ENCODE measurements at regions not wholly inside any gene's neighbourhood (a gene's known extent, or its start where the extent isn't known, plus 50 kb on each side); places are given as distances from the start of the nearest gene placed in this dataset.

GRCh38 chr2:198994678-198995077, 463.1 kb downstream of the SATB2 start:
- Histone ChIP-seq H3K9ac (ENCODE audit: insufficient read length) (no peak overlapping the region), H3K4me3 (no peak overlapping the region), H3K36me3 (ENCODE audit: insufficient read depth, low read length) (no peaks in the 10 kb centered on the region), H3K9me3 (ENCODE audit: low read depth, low read length) (no peaks in the 10 kb centered on the region), H3K27ac (no peak overlapping the region)
- no peak for DNase-seq (ENCODE audit: low read depth, low spot score)
- TF ChIP-seq EZH2 (IDR thresholded peaks at IDR 0.05) (no peak), FOXP2 (optimal IDR thresholded peaks at IDR 0.05; ENCODE audit: control extremely low read depth, extremely low read length, insufficient read depth) (no peak), POLR2AphosphoS5 (IDR thresholded peaks at IDR 0.05; ENCODE audit: borderline replicate concordance, low read depth, low read length) (no peak)

- no peak for TF ChIP-seq POLR2AphosphoS5 (IDR thresholded peaks at IDR 0.05; ENCODE audit: borderline replicate concordance, low read depth, low read length)
- TF ChIP-seq FOXP2 (optimal IDR thresholded peaks at IDR 0.05; ENCODE audit: control extremely low read depth, extremely low read length, insufficient read depth): no peak
- TF ChIP-seq EZH2 (IDR thresholded peaks at IDR 0.05): no peak
- H3K27ac ChIP-seq: no peak overlapping the region
- H3K36me3 ChIP-seq (ENCODE audit: insufficient read depth, low read length): no peaks in the 10 kb centered on the region
- no peak for DNase-seq (ENCODE audit: low read depth, low spot score)
- no peak overlapping the region for H3K9ac ChIP-seq (ENCODE audit: insufficient read length)
- no peak overlapping the region for H3K4me3 ChIP-seq
- no peaks in the 10 kb centered on the region for H3K9me3 ChIP-seq (ENCODE audit: low read depth, low read length)
Observed at GRCh38 chr2:198991431-198991830, 466.3 kb downstream of the SATB2 start.

- no peak for TF ChIP-seq EZH2 (IDR thresholded peaks at IDR 0.05)
- TF ChIP-seq POLR2AphosphoS5 (IDR thresholded peaks at IDR 0.05; ENCODE audit: borderline replicate concordance, low read depth, low read length): no peak
- no peak for TF ChIP-seq FOXP2 (optimal IDR thresholded peaks at IDR 0.05; ENCODE audit: control extremely low read depth, extremely low read length, insufficient read depth)
- H3K4me3 ChIP-seq: no peak overlapping the region
- no peaks in the 10 kb centered on the region for H3K9me3 ChIP-seq (ENCODE audit: low read depth, low read length)
- no peaks in the 10 kb centered on the region for H3K36me3 ChIP-seq (ENCODE audit: insufficient read depth, low read length)
- H3K9ac ChIP-seq (ENCODE audit: insufficient read length): no peak overlapping the region
- no peak overlapping the region for H3K27ac ChIP-seq
- DNase-seq (ENCODE audit: low read depth, low spot score): no peak
Observed at GRCh38 chr2:198975779-198976178, 482.0 kb downstream of the SATB2 start.

- H3K9me3 ChIP-seq (ENCODE audit: low read depth, low read length): no peaks in the 10 kb centered on the region
- no peak overlapping the region for H3K9ac ChIP-seq (ENCODE audit: insufficient read length)
- H3K36me3 ChIP-seq (ENCODE audit: insufficient read depth, low read length): no peaks in the 10 kb centered on the region
- H3K27ac ChIP-seq: no peak overlapping the region
- H3K4me3 ChIP-seq: no peak overlapping the region
- TF ChIP-seq FOXP2 (optimal IDR thresholded peaks at IDR 0.05; ENCODE audit: control extremely low read depth, extremely low read length, insufficient read depth): no peak
- no peak for TF ChIP-seq POLR2AphosphoS5 (IDR thresholded peaks at IDR 0.05; ENCODE audit: borderline replicate concordance, low read depth, low read length)
- TF ChIP-seq EZH2 (IDR thresholded peaks at IDR 0.05): no peak
- DNase-seq (ENCODE audit: low read depth, low spot score): no peak
Observed at GRCh38 chr2:198973785-198974184, 484.0 kb downstream of the SATB2 start.

- H3K36me3 ChIP-seq (ENCODE audit: insufficient read depth, low read length): no peaks in the 10 kb centered on the region
- no peak for DNase-seq (ENCODE audit: low read depth, low spot score)
- H3K9me3 ChIP-seq (ENCODE audit: low read depth, low read length): no peaks in the 10 kb centered on the region
- no peak overlapping the region for H3K4me3 ChIP-seq
- TF ChIP-seq EZH2 (IDR thresholded peaks at IDR 0.05): no peak
- no peak for TF ChIP-seq POLR2AphosphoS5 (IDR thresholded peaks at IDR 0.05; ENCODE audit: borderline replicate concordance, low read depth, low read length)
- no peak for TF ChIP-seq FOXP2 (optimal IDR thresholded peaks at IDR 0.05; ENCODE audit: control extremely low read depth, extremely low read length, insufficient read depth)
- no peak overlapping the region for H3K9ac ChIP-seq (ENCODE audit: insufficient read length)
- no peak overlapping the region for H3K27ac ChIP-seq
Observed at GRCh38 chr2:198973181-198973580, 484.6 kb downstream of the SATB2 start.

- TF ChIP-seq FOXP2 (optimal IDR thresholded peaks at IDR 0.05; ENCODE audit: control extremely low read depth, extremely low read length, insufficient read depth) (no peak), EZH2 (IDR thresholded peaks at IDR 0.05) (no peak), POLR2AphosphoS5 (IDR thresholded peaks at IDR 0.05; ENCODE audit: borderline replicate concordance, low read depth, low read length) (no peak)
- no peaks in the 10 kb centered on the region for H3K9me3 ChIP-seq (ENCODE audit: low read depth, low read length)
- no peak overlapping the region for H3K9ac ChIP-seq (ENCODE audit: insufficient read length)
- no peak overlapping the region for H3K4me3 ChIP-seq
- H3K27ac ChIP-seq: no peak overlapping the region
- no peaks in the 10 kb centered on the region for H3K36me3 ChIP-seq (ENCODE audit: insufficient read depth, low read length)
- DNase-seq (ENCODE audit: low read depth, low spot score): no peak
Observed at GRCh38 chr2:198968545-198968944, 489.2 kb downstream of the SATB2 start.

- no peak overlapping the region for H3K9ac ChIP-seq (ENCODE audit: insufficient read length)
- DNase-seq (ENCODE audit: low read depth, low spot score): no peak
Observed at GRCh38 chr2:198966269-198966668, 491.5 kb downstream of the SATB2 start.

GRCh38 chr2:198961547-198961946, 496.2 kb downstream of the SATB2 start:
- no peak overlapping the region for H3K9ac ChIP-seq (ENCODE audit: insufficient read length)
- no peaks in the 10 kb centered on the region for H3K9me3 ChIP-seq (ENCODE audit: low read depth, low read length)
- no peak for TF ChIP-seq FOXP2 (optimal IDR thresholded peaks at IDR 0.05; ENCODE audit: control extremely low read depth, extremely low read length, insufficient read depth)
- no peak for TF ChIP-seq EZH2 (IDR thresholded peaks at IDR 0.05)
- no peak for TF ChIP-seq POLR2AphosphoS5 (IDR thresholded peaks at IDR 0.05; ENCODE audit: borderline replicate concordance, low read depth, low read length)
- H3K4me3 ChIP-seq: no peak overlapping the region
- no peaks in the 10 kb centered on the region for H3K36me3 ChIP-seq (ENCODE audit: insufficient read depth, low read length)
- DNase-seq (ENCODE audit: low read depth, low spot score): no peak
- no peak overlapping the region for H3K27ac ChIP-seq

More at GRCh38 chr2:198966269-198966668, 491.5 kb downstream of the SATB2 start:
- H3K4me3 ChIP-seq: no peak overlapping the region
- TF ChIP-seq POLR2AphosphoS5 (IDR thresholded peaks at IDR 0.05; ENCODE audit: borderline replicate concordance, low read depth, low read length) (no peak), FOXP2 (optimal IDR thresholded peaks at IDR 0.05; ENCODE audit: control extremely low read depth, extremely low read length, insufficient read depth) (no peak), EZH2 (IDR thresholded peaks at IDR 0.05) (no peak)
- no peak overlapping the region for H3K27ac ChIP-seq
- H3K9me3 ChIP-seq (ENCODE audit: low read depth, low read length): no peaks in the 10 kb centered on the region
- H3K36me3 ChIP-seq (ENCODE audit: insufficient read depth, low read length): no peaks in the 10 kb centered on the region

GRCh38 chr2:198957181-198957580, 500.6 kb downstream of the SATB2 start:
- H3K36me3 ChIP-seq (ENCODE audit: insufficient read depth, low read length): no peaks in the 10 kb centered on the region
- no peak overlapping the region for H3K4me3 ChIP-seq
- H3K9ac ChIP-seq (ENCODE audit: insufficient read length): no peak overlapping the region
- no peak overlapping the region for H3K27ac ChIP-seq
- no peak for DNase-seq (ENCODE audit: low read depth, low spot score)
- TF ChIP-seq POLR2AphosphoS5 (IDR thresholded peaks at IDR 0.05; ENCODE audit: borderline replicate concordance, low read depth, low read length): no peak
- no peak for TF ChIP-seq FOXP2 (optimal IDR thresholded peaks at IDR 0.05; ENCODE audit: control extremely low read depth, extremely low read length, insufficient read depth)
- no peak for TF ChIP-seq EZH2 (IDR thresholded peaks at IDR 0.05)
- no peaks in the 10 kb centered on the region for H3K9me3 ChIP-seq (ENCODE audit: low read depth, low read length)
